ENCODE measurements at regions not wholly inside any gene's neighbourhood (a gene's known extent, or its start where the extent isn't known, plus 50 kb on each side); places are given as distances from the start of the nearest gene placed in this dataset.
"Not testable (repeated sequence)": the region's sequence is repeated elsewhere in the genome, so short reads cannot be mapped to it uniquely, and the experiment has no call there.

DNA sequence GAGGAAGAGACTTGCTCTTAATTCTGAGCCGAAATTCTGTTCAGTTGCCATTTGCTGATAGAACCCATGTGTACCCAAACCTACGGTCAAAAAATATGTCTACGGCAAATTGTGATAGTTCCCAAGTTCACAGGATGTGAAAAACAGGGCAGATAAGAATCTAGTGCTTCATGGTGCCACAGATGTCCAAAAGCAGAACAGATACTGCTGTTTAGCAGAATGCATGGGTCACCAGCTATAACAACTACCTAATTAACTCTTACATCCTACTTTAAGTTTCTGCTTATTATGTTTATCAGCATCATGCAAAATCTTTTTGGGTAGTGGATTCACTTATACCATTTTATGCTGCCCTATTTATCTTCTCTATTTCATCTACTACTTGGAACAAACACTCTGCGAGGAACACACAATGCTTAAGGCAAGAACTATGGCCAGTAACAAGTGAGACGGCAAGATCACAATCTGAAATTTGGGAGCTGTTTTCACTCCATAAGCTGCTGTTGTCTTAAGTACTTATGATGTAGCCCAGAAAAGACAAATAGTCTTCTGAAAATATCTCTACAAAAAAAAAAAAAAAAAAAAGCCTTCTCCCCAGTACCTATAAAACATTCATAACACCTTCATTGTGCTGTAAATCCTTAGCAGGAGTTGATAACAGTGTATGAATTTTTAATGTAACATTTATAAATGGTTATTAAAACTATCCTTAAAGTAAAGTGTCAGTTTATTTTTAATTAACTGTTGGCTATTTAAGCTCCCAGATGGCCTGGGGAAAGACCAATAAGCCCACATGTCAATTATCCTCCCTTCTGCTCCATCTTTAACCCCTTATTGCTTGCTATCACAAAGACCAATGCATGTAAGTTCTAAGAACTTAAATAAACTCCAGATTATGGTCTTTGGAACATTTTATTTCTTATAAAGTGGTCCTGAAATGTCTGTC is 232.3 kb downstream of the TLR4 start:
- no peak for FAIRE-seq
- DNase-seq (ENCODE audit: insufficient read length, low spot score), result no peak

DNA sequence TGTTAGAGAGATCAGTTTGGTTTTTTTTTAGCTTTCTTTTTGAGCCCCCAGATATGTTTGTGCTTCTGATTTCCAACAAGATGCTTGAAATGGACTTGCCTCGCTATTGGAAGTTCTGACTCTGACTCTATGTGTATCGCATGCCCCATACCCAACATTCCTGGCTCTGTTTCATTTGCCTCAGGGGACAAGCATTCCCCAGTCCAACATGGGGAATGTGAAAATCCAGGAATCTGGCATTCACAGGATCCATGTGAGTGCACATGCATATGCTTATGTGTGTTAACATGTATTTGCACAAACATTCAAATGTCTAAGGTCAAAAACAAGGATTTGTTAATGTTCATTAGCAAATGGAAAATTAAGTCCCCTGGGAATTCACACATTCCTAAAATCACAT is 233.9 kb downstream of the TLR4 start:
- FAIRE-seq (no peak), DNase-seq (ENCODE audit: insufficient read length, low spot score) (no peak)

DNA sequence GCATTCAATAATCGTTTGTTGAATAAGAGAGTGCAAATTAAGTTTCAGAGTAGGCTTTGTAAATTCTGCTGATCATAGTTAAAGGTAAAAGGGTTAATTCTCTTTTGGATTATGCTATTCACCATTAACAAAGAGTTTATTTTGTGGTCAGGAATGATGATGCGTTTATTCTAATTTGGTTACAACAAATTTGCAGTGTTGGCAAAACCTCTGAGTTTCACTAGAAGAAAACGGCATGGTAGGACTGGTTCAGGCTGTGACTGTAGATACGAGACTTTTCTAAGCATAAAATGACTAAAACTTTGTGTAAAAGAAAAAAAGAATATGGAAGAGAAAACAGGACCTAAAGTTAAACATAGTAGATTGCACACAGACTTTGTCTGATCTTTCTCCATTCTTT is 234.7 kb downstream of the TLR4 start:
- FAIRE-seq (no peak), DNase-seq (ENCODE audit: insufficient read length, low spot score) (no peak)

DNA sequence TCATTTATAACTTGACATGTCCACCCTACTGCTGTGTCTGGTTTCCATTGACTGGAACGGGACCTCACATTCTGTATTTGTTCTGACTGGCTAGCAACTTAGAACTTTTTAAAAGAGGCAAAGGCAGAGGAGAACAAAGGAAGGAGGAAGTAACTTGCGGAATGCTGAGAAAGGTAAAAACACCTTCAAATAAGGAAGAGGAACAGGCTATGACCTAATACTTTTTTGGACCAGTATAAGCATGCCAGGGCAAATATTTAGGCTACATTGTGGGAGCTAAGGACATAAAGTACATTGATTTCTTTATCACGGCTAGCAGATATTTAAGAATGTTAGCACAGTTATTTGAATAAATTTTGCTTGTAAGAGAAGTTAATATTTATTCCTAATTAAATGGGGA is 240.5 kb downstream of the TLR4 start:
- not testable (repeated sequence) for DNase-seq (ENCODE audit: insufficient read length, low spot score); FAIRE-seq

DNA sequence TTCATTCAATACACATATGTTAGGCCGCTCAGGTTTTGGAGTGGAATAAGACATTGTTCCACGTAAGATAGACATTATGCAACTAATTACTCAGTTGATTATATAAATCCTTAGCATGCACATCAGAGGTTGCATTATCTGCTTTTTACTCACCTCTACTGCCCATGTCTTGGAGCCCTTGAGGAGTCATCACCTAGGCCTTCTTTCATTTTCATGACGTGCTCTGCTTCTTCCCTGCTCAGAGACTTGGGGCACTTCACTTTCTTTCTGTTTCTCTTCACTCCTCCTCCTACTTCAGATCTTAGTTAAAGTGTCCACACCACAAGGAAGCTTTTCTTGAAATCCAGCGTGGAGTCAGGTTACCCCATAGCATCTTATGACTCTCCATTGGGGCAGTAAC is 241.1 kb downstream of the TLR4 start:
- no peak for FAIRE-seq
- no peak for DNase-seq (ENCODE audit: insufficient read length, low spot score)

DNA sequence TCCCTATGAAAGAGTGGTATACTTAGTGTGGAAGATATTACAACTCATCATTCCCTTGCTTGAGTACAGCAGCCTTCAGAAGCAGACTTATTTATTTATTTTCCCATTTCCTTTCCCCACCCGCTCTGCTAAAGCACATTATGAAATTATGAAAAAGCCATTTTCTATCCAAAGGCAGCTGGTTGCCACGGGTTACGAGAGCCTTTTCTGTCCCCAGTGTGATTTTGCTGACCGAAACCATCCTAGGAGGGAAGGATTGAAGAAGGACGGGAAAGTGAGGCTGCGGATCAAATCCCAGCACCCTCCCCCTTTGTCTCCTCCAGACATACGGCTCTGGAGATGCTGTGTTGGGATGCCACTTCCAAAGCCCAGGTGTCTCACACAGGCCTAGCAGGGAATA is 246.9 kb downstream of the TLR4 start:
- FAIRE-seq, result no peak
- no peak for DNase-seq (ENCODE audit: insufficient read length, low spot score)

DNA sequence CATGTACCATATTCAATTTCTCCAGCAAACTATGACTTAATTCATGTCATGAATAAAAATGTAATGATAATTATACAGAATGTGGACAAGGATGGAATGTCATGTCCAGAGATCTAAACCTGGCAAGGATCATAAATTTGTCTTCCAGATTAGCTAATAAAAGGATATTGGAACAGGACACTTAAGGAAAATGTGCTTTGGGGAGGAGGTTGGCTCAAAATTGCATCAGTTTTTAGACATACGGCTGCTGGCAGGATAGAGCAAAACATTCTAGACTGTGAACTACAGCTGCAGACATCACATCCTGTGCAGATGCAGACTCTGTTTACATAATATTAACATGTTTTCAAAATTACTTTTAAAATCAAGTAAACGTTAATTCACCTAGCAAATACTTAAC is 248.4 kb downstream of the TLR4 start:
- no peak for FAIRE-seq
- DNase-seq (ENCODE audit: insufficient read length, low spot score), result no peak

DNA sequence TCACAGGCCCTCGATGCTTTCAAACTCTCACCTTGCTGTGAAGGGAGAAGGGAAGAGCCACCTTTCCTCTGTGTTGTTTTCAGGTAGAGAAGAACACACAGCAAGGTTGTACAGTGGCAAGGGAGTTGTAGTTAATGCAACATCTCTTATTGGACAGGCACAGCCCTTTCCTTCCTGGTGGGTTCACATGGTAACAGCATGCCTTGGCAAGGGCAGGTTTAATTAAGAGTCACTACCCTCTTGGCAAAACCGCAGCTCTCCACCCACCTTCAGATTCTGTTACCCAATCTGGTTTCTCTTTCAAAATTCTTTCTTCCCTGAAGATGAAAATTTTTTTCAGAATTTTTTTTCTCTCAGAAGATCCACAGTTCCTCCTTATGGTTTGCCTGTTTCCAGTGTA is 253.1 kb downstream of the TLR4 start:
- no peak for DNase-seq (ENCODE audit: insufficient read length, low spot score)
- no peak for FAIRE-seq

DNA sequence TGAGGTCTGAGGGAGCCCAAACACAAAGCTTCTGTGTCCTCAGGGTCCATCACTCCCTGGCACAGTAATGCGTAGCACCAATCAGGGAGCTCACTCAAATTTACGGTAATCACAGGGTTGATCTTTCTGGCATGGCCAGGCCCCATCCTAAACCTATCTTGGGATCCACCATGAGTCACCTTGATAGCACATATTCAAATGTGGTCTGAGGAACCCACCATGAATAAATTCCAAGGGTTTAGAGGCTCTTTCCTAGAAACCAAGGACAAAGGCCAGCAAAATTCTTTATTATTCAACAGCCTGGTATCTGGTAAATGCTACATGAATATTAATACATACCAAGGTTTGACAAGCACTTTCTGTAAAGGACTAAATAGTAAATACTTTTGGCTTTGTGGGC is 254.5 kb downstream of the TLR4 start:
- DNase-seq (ENCODE audit: insufficient read length, low spot score) (no peak), FAIRE-seq (no peak)

DNA sequence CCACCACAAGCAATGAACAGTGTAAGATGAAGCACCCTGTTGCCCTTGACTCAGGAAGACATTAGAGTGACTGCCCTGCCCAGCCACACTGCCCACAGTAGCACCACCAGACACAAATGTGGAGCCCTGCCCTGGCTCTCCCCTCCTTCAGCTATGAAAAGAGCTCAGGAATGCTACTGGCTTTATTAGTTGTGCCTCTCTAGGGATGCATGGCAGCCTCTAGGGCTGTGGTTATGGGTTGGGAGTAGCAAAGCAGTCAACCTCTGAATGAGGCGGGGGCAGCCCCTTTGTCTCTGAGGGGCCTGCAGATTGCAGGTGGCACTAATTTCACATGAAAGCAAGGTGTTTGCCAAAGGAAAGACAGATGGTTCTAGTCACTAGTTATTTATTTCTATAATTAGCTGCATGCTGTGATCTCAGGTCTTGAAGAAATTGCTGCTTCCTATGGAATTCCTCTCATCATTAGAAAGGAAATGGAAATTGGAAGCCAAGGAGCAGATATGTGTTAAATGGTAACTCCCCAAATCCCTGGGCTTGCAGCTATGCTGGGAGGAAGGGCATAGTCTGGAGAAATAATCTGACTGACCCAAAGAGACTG is 259.4 kb downstream of the TLR4 start:
- no peak for FAIRE-seq

DNA sequence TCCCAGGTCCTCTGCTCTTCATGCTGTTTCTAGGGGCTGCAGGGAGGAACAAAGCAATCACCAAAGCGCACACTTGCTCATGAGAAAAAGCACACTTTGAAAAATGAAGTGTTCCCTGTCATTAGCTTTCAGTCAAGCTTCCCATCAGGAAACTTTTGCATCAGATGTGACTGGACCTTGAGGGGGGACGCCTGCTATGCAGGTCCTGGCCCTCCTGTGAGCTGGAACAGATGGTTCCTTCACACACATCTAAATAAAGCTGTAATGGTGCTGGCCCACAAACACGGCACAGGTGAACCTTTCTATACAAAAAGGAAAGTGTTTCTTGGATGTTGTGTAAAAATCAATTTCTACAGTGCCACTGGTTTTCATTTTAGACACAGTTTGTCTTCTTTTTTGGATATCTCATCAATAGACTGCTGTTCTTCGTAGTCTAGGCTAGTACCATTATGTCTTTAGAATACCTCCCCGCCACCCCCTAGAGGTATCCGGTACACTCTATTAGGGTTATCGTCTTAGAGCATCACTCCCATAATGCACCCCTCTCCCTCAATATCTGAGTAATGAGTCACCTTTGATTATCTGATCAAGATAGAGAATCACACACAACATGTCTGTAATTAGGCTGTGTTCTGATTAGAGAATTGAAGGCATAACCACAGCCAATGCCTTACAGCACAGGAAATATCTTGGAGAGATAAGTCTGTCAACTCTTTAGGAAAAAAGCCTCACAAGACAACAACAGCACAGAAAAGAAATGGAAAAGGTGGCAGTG is 266.3 kb downstream of the TLR4 start:
- no peak for FAIRE-seq
- no peak for DNase-seq (ENCODE audit: insufficient read length, low spot score)

More for the DNA sequence above, 259.4 kb downstream of the TLR4 start:
- DNase-seq (ENCODE audit: insufficient read length, low spot score), result no peak

DNA sequence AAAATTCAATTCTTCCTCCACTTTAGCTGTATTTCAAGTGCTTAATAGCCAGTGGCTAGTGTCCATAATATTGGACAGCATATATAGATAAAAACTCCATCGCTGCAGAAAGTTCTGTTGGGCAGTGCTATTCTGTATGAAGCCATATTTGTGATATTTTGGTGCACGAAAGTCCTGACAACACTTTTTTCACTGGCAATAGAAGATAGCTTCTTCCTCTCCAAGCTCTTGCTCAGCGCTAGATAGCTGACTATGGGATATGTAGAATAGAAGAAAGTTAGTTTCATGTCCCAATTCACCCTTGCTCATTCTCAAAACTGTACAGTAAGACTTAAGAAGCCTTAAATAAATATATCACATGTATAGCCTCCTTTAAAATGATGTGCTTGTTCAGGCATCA is 269.9 kb downstream of the TLR4 start:
- FAIRE-seq, result no peak

DNA sequence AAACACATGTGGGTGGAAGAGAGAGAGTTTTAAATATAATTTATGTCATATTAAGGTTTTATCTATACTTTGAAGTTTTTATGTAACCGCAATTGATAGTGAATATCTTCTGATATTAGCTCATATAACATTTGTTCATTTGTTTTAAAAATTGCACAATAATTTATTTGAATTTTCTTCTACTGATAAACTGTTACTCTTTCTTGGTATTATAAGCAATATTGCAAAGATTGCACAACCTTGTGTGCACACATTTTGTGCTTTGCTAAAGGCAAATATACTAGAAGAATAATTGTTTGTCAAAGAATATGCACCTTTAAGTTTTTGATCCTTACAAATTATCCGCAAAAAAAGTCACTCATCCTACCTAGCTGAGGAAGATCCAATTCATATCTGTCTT is 275.7 kb downstream of the TLR4 start:
- DNase-seq (ENCODE audit: insufficient read length, low spot score) (no peak), FAIRE-seq (no peak)

More for the DNA sequence above, 269.9 kb downstream of the TLR4 start:
- DNase-seq (ENCODE audit: insufficient read length, low spot score), result no peak

DNA sequence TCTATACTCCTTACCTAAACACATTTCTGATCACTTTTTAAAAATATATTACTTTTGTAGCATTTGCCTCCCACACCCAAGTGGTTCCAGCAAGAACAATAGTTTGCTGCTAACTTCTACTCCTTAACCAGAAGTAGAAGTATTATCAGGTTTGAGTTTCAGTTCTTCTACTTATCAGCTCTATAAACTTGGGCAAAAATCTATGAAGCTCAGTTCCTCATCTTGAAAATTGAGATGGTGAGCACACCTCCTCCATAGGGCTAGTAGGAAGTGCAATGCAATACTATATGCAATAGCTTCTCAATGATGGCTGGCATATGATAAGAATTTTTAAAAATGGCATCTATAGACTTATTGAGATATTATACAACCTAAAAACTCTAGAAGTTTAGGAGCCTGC is 283.7 kb downstream of the TLR4 start:
- no peak for DNase-seq (ENCODE audit: insufficient read length, low spot score)
- no peak for FAIRE-seq

DNA sequence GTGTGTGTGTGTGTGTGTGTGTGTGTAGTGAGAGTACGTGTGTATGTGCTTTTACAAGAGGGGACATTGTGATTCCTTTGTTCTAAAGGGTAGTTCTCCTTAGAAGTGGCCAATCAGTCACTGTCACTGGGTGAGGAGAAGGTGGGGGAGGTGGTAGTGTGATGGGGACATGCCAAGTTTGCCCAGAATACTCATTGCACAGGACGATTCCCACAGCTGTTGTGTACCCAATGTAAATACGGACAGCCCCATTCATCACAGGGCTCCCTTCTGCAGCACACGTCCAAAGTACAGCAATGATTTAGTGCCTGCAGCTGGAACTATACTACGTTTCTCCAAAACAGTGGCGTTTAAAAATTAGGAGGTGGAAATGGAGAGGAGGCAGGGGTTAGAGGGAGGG is 287.8 kb downstream of the TLR4 start:
- FAIRE-seq, result no peak

DNA sequence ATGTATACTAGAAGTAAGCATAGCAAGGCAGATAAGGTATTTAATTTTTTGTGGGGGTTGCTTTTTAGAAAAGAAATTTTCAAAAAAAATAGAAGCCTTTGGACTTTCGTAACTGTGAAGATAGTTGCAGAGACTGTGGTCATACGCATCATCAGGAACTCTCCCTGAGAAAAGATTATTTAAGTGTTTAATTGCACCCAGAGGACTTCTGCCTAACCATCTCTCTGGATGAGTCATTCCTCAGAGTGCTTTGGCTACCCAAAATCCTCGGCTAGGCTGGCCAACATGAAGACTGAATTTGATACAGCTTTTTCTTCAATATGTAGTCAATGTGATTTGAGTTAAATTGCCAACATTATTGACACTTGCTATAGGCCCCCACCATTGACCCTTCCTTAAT is 296.4 kb downstream of the TLR4 start:
- FAIRE-seq (no peak), DNase-seq (ENCODE audit: insufficient read length, low spot score) (no peak)

More for the DNA sequence above, 287.8 kb downstream of the TLR4 start:
- no peak for DNase-seq (ENCODE audit: insufficient read length, low spot score)

DNA sequence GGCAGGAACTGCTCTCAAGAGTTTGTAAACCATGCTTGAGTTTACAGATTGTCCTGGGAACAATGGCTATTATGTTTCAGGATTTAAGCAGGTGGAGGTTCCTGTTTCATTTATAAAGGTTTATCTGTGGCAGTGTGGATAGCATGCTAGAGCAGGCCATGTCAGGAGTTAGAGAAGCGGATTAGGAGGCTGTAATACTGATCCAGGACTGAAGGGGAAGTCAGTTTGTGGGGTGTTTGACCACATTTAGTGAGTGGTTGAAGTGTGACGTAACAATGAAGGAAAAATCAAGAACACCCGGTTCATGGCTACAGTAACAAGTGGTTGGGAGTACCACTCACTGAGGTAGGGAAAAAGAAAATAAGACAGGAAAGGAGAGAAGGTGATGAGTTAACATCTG is 299.0 kb downstream of the TLR4 start:
- FAIRE-seq, result no peak
- DNase-seq (ENCODE audit: insufficient read length, low spot score), result no peak

DNA sequence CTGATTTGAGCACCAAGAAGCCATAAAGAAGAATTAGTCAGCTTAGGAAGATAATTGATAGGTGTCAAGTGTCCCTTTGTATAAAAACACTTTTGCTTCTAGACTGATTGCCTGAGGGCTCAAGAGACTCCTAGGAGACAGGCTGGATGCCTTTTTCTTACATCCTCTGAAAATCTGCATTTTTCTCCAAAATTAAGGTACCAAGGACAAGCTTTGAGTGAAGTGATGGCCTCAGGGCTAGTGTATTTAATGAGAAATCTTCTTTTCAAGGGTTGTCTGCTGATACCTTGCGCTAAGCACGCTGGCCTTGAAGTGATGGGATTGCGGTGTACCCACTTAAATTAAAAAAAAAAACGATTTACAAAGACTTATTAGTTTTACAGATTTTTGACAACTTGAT is 304.0 kb downstream of the TLR4 start:
- DNase-seq (ENCODE audit: insufficient read length, low spot score) (no peak), FAIRE-seq (no peak)

DNA sequence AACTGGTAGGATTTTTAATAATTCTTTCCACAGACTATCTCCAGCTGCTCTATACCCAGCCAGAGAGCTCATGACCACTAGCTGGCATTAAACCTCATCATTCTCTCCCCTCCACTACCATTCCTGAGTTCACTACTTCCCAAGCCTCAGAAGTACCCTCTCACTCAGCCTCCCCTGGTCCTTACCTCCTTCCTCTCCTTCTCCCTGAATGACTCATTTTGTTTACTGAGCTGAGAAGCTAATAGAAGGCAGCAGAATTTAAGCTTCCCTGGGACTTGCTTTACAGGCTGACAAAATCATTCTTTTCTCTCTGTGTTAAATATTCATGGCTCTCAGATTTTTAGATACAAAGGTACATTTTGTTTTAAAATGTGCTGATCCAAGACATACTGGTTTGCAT is 305.4 kb downstream of the TLR4 start:
- no peak for FAIRE-seq
- no peak for DNase-seq (ENCODE audit: insufficient read length, low spot score)

DNA sequence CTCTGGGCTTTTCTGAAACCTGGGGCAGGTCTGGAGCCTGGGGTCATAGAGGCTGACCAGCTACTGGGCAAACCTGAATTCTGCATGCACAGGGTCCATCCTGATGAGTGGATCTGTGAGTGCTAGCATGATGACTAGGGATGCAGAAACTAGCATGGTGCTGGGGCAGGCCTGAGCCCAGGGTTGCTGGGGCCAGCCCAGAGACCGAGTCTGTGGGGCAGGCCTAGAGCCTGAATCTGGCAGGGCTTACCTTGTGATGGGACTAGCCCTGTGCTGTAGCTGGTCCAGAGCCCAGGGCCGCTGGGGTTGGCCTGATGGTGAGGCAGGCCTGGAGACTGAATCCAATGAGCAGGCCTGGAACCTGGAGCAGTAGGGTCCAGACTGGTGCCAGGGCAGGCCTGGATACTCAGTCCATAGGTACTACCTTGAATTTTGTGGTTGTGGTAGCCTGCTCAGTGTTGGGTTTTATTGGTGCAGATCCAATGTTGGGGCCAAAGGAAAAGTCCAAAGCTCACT is 313.5 kb downstream of the TLR4 start:
- FAIRE-seq (no peak), DNase-seq (ENCODE audit: insufficient read length, low spot score) (no peak)

DNA sequence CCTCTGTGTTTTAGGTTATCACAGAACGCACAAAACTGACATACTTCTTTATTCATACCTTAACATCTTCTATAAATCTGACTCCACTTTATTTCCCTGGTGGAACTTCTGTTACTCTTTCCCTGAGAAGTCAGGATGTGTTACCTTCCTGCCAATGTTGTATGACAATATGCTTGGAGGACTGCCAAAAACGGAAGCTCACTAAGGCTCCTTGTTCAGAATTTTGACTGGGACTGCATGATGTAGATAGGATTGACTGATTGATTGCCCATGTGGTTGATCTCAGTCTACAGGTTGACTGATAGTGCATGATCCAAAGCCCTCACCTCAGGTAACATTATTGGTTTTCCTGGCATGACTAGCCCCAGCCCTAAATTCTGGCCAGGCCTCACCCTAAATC is 319.4 kb downstream of the TLR4 start:
- no peak for DNase-seq (ENCODE audit: insufficient read length, low spot score)
- FAIRE-seq, result no peak

Measured in HTR-8/SVneo (cell line).